ENCODE measurements at regions not wholly inside any gene's neighbourhood (a gene's known extent, or its start where the extent isn't known, plus 50 kb on each side); places are given as distances from the start of the nearest gene placed in this dataset.

- H3K27me3 Mint-ChIP-seq (ENCODE audit: low read depth) = no peaks in the 10 kb centered on the region
- H3K9me3 Mint-ChIP-seq = no peaks in the 10 kb centered on the region
- peaks cover 13% of the 10 kb centered on the region for H3K4me1 Mint-ChIP-seq
- H3K36me3 Mint-ChIP-seq = no peaks in the 10 kb centered on the region
- no peak for DNase-seq (ENCODE audit: low spot score in 2 of 2, unreplicated experiment in 2 of 2)
- no peak for TF ChIP-seq CTCF (IDR thresholded peaks at IDR 0.05; ENCODE audit: unreplicated experiment)
- no peak overlapping the region for H3K27ac Mint-ChIP-seq
- H3K4me3 Mint-ChIP-seq = no peak overlapping the region
Measured at GRCh38 chr12:115667116-115667515, 610.4 kb downstream of the MED13L start.

DNA sequence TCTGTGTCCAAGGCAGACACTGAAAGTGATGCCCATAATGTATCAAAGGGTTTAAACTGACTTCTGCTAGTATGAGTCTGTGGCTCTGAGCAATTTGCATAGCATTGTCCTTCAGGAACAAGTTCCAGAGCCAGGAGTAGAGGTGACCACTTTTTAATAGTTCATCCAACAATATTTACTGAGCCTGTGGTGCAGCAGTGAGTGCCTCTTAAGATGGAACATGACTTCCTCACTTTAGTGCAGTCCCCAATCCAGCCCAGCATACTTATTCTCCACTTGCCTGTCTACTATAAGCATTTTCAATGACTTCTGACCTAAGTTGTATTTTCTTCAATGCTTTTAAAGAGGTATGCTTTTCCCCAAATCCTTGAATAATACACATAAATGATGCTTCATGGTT is 611.3 kb downstream of the MED13L start:
- Mint-ChIP-seq H3K4me1 (peaks cover 15% of the 10 kb centered on the region), H3K9me3 (no peaks in the 10 kb centered on the region), H3K27ac (no peak overlapping the region), H3K4me3 (no peak overlapping the region), H3K27me3 (ENCODE audit: low read depth) (no peaks in the 10 kb centered on the region), H3K36me3 (no peaks in the 10 kb centered on the region)
- TF ChIP-seq CTCF (IDR thresholded peaks at IDR 0.05; ENCODE audit: unreplicated experiment) = no peak
- DNase-seq (ENCODE audit: low spot score in 2 of 2, unreplicated experiment in 2 of 2) = no peak

DNA sequence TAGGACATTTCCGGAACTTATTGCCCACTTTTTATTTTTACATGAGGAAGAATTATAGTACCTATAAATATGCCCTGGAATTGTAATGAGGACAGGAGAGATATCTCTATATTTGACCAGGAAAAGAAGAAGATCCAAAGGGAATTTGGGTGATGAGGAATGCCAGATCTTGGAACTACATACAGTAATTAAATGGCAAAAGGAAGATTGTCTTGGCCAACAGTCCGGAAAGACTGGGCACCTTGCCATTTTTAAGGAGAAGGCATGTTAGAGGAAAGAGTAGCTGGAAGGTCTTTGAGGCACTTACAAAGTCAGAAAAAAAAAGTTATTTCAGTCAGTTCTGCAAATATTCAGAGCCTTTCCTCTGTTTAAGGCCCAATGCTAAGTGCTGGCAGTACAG is 616.4 kb downstream of the MED13L start:
- Mint-ChIP-seq H3K9me3 (no peaks in the 10 kb centered on the region), H3K4me1 (peaks cover 6% of the 10 kb centered on the region), H3K36me3 (no peaks in the 10 kb centered on the region), H3K27ac (no peak overlapping the region), H3K27me3 (ENCODE audit: low read depth) (no peaks in the 10 kb centered on the region), H3K4me3 (no peak overlapping the region)
- DNase-seq (ENCODE audit: low spot score in 2 of 2, unreplicated experiment in 2 of 2) = no peak
- no peak for TF ChIP-seq CTCF (IDR thresholded peaks at IDR 0.05; ENCODE audit: unreplicated experiment)

DNA sequence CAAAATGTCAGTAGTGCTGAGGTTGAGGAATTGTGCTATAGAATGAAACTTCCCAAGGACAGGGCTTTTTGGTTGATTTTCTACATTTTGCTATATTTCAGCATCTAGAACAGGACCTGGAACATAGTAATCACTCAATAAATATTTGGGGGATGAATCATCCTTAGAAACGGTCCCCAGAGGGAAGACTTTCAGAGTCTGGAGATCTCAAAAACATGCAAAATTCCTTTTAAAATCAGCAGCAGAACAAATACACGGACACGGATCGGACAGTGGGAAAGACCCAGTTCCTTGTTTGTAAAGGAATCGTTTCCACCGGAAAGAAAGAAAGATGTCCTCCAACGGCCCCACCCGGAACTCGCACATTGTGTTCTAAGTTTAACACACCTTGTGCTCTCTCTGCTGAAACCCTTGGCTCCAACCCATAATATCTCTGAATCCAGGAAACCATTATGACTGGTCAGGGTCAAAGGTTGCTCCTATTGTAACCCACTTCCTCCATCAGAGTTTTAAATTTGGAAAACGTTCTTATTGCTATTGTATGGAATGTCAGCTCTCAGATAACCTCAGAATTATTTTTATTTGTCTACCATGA is 617.2 kb downstream of the MED13L start:
- TF ChIP-seq CTCF (IDR thresholded peaks at IDR 0.05; ENCODE audit: unreplicated experiment) = no peak
- H3K27me3 Mint-ChIP-seq (ENCODE audit: low read depth) = no peaks in the 10 kb centered on the region
- no peak overlapping the region for H3K27ac Mint-ChIP-seq
- peaks cover 13% of the 10 kb centered on the region for H3K4me1 Mint-ChIP-seq
- no peak for DNase-seq (ENCODE audit: low spot score in 2 of 2, unreplicated experiment in 2 of 2)
- no peaks in the 10 kb centered on the region for H3K36me3 Mint-ChIP-seq
- no peaks in the 10 kb centered on the region for H3K9me3 Mint-ChIP-seq
- H3K4me3 Mint-ChIP-seq = no peak overlapping the region

DNA sequence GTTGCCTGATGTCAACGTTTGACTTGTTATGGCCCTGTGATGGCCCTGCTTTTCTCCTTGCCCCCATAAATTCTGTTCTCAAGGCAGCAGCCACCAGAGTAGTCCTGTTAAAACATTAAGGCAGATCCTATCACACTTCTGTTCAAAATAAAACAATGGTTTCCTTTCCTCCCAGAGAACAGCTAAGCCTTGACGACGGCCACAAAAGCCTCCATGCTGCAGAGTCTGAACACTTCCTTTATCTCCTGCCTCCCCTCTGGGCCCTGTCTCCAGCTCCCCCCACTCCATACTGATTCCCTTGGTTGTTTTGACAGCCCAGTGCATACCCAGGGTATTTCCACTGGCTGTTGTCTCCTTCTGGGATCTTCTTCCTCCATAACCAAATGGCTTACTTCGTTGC is 618.1 kb downstream of the MED13L start:
- no peak overlapping the region for H3K4me3 Mint-ChIP-seq
- H3K27ac Mint-ChIP-seq = no peak overlapping the region
- H3K4me1 Mint-ChIP-seq = peaks cover 13% of the 10 kb centered on the region
- no peaks in the 10 kb centered on the region for H3K9me3 Mint-ChIP-seq
- no peak for TF ChIP-seq CTCF (IDR thresholded peaks at IDR 0.05; ENCODE audit: unreplicated experiment)
- no peaks in the 10 kb centered on the region for H3K27me3 Mint-ChIP-seq (ENCODE audit: low read depth)
- DNase-seq (ENCODE audit: low spot score in 2 of 2, unreplicated experiment in 2 of 2) = no peak
- peaks cover 1% of the 10 kb centered on the region for H3K36me3 Mint-ChIP-seq
